HG02973 (cell line): ENCODE measurements at regions not wholly inside any gene's neighbourhood (a gene's known extent, or its start where the extent isn't known, plus 50 kb on each side); places are given as distances from the start of the nearest gene placed in this dataset.
"Not testable (repeated sequence)": the region's sequence is repeated elsewhere in the genome, so short reads cannot be mapped to it uniquely, and the experiment has no call there.

Experiments used
- ATAC-seq: cut with Tn5 transposase; IDR thresholded peaks from one replicate; pipeline ENCODE4 v1.9.1; 2021; ENCODE audit warnings: moderate library complexity; ENCODE audit not compliant: unreplicated experiment

GRCh38 chr17:70369391-70369790, 200.1 kb downstream of the KCNJ2 start:
- ATAC-seq, result no peak

- no peak for ATAC-seq
Observed at GRCh38 chr17:70370816-70371215, 201.5 kb downstream of the KCNJ2 start.

- no peak for ATAC-seq
Observed at GRCh38 chr17:70373369-70373768, 204.0 kb downstream of the KCNJ2 start.

- no peak for ATAC-seq
Observed at GRCh38 chr17:70374496-70374895, 205.2 kb downstream of the KCNJ2 start.

GRCh38 chr17:70375406-70375805, 206.1 kb downstream of the KCNJ2 start:
- ATAC-seq, result no peak

- ATAC-seq, result no peak
Observed at GRCh38 chr17:70375813-70376770, 206.8 kb downstream of the KCNJ2 start.

- no peak for ATAC-seq
Observed at GRCh38 chr17:70377654-70378053, 208.3 kb downstream of the KCNJ2 start.

- no peak for ATAC-seq
Observed at GRCh38 chr17:70378076-70378475, 208.7 kb downstream of the KCNJ2 start.

- ATAC-seq, result no peak
Observed at GRCh38 chr17:70379945-70380344, 210.6 kb downstream of the KCNJ2 start.

GRCh38 chr17:70381916-70382315, 212.6 kb downstream of the KCNJ2 start:
- not testable (repeated sequence) for ATAC-seq

GRCh38 chr17:70388326-70388725, 219.0 kb downstream of the KCNJ2 start:
- ATAC-seq, result no peak

GRCh38 chr17:70389232-70389757, 220.0 kb downstream of the KCNJ2 start:
- not testable (repeated sequence) for ATAC-seq

GRCh38 chr17:70390049-70390448, 220.7 kb downstream of the KCNJ2 start:
- no peak for ATAC-seq

GRCh38 chr17:70394473-70395232, 225.3 kb downstream of the KCNJ2 start:
- ATAC-seq, result no peak

GRCh38 chr17:70405492-70406220, 236.3 kb downstream of the KCNJ2 start:
- ATAC-seq, result peak; percentile 59

- ATAC-seq, result no peak
Observed at GRCh38 chr17:70407506-70407905, 238.2 kb downstream of the KCNJ2 start.

- ATAC-seq, result no peak
Observed at GRCh38 chr17:70408768-70409167, 239.4 kb downstream of the KCNJ2 start.

- ATAC-seq, result no peak
Observed at GRCh38 chr17:70414300-70414699, 245.0 kb downstream of the KCNJ2 start.

GRCh38 chr17:70420861-70421445, 251.6 kb downstream of the KCNJ2 start:
- ATAC-seq, result no peak

- no peak for ATAC-seq
Observed at GRCh38 chr17:70422862-70423261, 253.5 kb downstream of the KCNJ2 start.

GRCh38 chr17:70423562-70423961, 254.2 kb downstream of the KCNJ2 start:
- no peak for ATAC-seq
